Epithelial cell of proximal tubule (primary cell): ENCODE measurements at regions not wholly inside any gene's neighbourhood (a gene's known extent, or its start where the extent isn't known, plus 50 kb on each side); places are given as distances from the start of the nearest gene placed in this dataset.

Experiments
- DNase-seq: peaks from one replicate; pipeline ENCODE4 v3.0.0-alpha.2; 2011; ENCODE audit warnings: low read depth
- H3K4me3 ChIP-seq: 2 replicates; pipeline ENCODE4 v1.5.1; 2011; ENCODE audit warnings: low read depth, mild to moderate bottlenecking, low read length
- TF ChIP-seq, protein P1 (sequence below): conservative IDR thresholded peaks from 2 replicates; pipeline ENCODE4 v1.5.1; 2012; ENCODE audit warnings: low read depth, mild to moderate bottlenecking, low read length

DNA sequence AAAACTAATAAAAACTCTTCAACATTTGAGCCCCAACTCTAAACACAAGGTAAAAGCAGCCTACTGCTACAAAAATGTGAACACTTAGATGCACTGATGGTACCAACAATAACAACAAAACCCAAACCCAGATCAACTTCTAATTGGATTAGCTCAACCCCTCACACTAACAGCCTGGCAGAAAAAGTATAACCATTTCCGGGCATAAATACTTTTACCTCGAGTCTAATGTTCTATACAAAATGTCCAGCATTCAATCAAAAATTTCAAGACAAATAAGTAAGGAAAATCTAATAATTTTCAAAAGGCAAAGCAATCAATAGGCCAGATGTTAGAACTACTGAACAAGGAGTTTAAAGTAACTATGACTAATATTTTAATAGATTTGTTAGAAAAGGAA is 303.3 kb downstream of the ARRDC4 start:
- TF ChIP-seq, protein P1, sequence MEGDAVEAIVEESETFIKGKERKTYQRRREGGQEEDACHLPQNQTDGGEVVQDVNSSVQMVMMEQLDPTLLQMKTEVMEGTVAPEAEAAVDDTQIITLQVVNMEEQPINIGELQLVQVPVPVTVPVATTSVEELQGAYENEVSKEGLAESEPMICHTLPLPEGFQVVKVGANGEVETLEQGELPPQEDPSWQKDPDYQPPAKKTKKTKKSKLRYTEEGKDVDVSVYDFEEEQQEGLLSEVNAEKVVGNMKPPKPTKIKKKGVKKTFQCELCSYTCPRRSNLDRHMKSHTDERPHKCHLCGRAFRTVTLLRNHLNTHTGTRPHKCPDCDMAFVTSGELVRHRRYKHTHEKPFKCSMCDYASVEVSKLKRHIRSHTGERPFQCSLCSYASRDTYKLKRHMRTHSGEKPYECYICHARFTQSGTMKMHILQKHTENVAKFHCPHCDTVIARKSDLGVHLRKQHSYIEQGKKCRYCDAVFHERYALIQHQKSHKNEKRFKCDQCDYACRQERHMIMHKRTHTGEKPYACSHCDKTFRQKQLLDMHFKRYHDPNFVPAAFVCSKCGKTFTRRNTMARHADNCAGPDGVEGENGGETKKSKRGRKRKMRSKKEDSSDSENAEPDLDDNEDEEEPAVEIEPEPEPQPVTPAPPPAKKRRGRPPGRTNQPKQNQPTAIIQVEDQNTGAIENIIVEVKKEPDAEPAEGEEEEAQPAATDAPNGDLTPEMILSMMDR = no peak
- H3K4me3 ChIP-seq = no peak overlapping the region
- no peak for DNase-seq

DNA sequence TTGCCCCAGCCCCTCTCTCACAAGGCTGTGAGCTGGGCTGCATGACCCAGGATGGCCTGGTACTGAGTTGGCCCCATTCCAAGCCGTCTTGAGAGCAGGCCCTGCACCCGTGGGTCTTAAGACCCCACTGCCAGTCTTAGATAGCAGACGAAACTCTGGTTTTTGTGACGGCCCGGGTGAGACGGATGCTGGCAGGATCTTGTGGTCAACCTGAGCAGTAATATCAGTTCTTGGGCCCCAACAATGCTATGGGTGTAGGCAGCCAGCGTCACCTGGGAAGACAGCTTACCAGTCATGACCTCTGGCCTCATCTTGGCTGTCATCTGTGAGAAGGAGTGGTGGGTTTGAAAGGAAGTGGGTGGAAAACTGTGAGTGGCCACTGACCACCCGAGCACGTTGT is 305.8 kb downstream of the ARRDC4 start:
- no peak overlapping the region for H3K4me3 ChIP-seq
- DNase-seq = no peak
- TF ChIP-seq, protein P1 = no peak

DNA sequence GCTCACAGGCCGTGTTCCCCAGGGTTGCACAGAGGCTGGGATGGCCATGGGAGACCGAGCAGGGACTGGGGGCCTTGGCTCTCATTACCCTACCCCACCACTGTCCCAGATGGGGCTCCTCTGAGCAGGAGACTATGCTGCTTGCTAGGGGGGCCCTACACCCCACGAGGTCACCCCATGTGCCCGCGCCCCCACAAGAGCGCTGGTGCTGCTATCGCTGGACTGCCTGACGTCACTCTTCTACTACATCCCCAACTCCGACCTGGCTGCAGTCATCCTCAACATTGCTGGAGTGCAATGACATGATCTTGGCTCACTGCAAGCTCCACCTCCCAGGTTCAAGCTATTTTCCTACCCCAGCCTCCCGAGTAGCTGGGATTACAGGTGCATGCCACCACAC is 307.7 kb downstream of the ARRDC4 start:
- no peak overlapping the region for H3K4me3 ChIP-seq
- TF ChIP-seq, protein P1 = no peak
- no peak for DNase-seq

DNA sequence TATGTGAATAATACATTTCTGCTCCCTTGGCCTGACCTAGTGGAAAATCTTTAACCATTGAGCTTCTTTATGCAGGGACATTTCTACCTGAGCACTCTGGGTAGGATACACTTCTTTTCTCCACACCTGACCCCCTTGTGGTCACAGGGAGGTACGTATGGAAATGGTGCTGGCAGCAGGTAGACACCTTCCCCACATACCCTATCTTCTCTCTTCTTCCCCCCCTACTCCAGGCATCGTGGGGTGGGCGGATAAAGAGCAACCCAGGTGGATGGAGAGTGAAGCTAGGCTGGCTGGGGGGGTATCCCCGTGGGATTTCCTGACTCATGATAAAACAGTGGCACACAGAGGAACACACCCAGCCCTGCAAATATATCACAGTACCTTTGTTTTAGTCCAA is 312.1 kb downstream of the ARRDC4 start:
- no peak overlapping the region for H3K4me3 ChIP-seq
- TF ChIP-seq, protein P1 = no peak
- DNase-seq = no peak

DNA sequence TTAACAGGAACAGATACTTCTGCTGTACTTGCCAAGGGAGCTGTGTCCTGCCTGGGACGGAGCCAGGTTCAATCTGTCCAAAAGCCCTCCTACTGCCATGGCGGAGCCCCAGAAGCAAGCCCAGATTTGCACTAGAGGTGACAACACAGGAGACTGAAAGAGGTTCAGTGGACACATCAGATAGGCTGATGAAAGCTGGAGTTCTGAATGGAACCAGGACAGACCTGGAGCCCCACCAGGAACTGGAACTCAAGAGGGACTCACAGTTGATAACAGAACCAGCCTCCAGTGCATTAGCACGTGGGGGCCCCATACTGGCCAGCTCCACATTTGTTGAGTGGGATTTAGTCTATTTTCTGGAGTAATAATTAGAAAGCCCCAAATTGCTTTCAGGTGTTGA is 315.5 kb downstream of the ARRDC4 start:
- no peak for DNase-seq
- no peak overlapping the region for H3K4me3 ChIP-seq
- TF ChIP-seq, protein P1 = no peak

DNA sequence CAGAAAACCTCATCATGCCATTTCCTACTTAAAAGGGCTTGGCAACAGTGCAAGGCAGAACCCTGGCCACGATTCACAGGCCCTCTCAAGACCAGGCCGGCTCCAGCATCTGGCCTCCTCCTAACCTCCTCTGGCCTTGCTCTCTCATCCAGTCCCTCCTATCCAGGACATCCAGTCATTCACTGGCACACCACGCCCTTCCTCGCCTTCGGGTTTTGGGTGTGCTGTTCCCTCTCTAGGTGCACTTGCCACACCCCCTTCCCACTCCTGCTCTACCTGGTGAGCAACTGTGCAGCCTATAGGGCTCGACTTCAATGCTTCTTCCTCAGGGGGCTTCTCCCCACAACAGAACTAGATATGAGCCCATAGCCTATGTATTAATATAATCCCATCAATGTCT is 317.1 kb downstream of the ARRDC4 start:
- DNase-seq = no peak
- H3K4me3 ChIP-seq = no peak overlapping the region
- TF ChIP-seq, protein P1 = no peak

DNA sequence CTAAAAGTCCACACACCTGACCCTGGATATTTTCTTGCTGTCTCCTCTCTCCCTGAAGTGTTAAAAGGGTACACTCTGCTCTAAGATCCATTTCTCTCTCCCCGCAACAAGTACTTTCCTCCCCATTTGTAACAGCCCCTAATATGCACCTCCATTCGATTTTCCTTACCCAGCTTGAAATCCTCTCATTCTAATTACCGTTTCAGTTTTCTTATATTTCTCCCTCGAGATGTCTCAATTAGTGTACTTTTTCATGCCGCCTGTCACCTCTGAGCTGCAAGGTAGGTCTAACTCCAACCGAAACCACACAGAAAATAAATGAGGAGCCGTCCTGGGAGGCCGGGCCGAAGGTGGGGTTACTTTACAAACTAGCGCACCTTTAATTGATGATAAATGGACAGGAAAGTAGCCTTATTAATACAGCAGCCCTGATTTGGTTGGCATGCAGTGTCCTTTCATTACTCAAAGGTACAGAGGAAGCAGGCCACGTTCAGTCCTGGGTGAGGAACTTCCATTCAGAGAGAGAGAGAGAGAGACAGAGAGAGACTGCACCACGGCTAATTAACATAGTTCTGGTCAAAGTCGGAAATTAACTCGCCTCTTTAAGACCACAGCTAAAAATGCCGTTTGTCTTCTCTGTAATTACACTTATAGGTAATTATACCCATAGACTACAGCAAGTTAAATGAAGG is 319.9 kb downstream of the ARRDC4 start:
- H3K4me3 ChIP-seq = no peak overlapping the region
- DNase-seq = no peak
- TF ChIP-seq, protein P1 = no peak
